ENCODE measurements at regions not wholly inside any gene's neighbourhood (a gene's known extent, or its start where the extent isn't known, plus 50 kb on each side); places are given as distances from the start of the nearest gene placed in this dataset.

DNA sequence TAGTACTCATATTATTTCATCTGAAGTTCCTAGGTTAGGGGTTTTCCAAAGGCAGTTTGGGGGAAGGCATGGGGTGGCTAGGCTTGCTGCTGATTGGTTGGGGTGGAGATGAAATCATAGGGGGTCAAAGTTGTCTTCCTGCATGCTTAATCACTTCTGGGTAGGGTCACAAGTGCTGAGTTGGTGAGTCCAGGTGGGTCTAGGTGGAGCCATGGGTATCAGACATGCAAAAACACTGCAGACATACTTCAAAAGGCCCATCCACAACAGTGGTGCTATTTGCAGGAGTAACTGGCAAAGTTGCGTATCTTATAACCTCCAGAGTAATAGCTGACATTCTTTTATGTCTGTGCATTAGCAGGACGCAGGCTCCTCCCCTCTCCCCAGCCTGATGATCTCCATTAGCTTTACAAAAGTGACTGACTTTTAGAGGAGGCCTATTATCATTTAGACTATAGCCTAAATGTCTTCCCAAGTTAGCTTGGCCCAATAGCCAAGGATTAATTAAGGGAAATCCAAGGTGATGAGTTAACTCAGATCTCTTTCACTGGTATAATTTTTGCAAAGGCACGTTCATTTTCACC, 374.4 kb upstream of the PRMT6 start:
- TF ChIP-seq, protein P1, sequence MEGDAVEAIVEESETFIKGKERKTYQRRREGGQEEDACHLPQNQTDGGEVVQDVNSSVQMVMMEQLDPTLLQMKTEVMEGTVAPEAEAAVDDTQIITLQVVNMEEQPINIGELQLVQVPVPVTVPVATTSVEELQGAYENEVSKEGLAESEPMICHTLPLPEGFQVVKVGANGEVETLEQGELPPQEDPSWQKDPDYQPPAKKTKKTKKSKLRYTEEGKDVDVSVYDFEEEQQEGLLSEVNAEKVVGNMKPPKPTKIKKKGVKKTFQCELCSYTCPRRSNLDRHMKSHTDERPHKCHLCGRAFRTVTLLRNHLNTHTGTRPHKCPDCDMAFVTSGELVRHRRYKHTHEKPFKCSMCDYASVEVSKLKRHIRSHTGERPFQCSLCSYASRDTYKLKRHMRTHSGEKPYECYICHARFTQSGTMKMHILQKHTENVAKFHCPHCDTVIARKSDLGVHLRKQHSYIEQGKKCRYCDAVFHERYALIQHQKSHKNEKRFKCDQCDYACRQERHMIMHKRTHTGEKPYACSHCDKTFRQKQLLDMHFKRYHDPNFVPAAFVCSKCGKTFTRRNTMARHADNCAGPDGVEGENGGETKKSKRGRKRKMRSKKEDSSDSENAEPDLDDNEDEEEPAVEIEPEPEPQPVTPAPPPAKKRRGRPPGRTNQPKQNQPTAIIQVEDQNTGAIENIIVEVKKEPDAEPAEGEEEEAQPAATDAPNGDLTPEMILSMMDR (IDR thresholded peaks at IDR 0.05) = no peak
- TF ChIP-seq EZH2 (IDR thresholded peaks at IDR 0.05) (no peak), EZH2phosphoT487 (IDR thresholded peaks at IDR 0.05) (no peak)
